HG03575 (cell line): ENCODE measurements at regions not wholly inside any gene's neighbourhood (a gene's known extent, or its start where the extent isn't known, plus 50 kb on each side); places are given as distances from the start of the nearest gene placed in this dataset.
"Not testable (repeated sequence)": the region's sequence is repeated elsewhere in the genome, so short reads cannot be mapped to it uniquely, and the experiment has no call there.

Source experiments
- ATAC-seq: cut with Tn5 transposase; IDR thresholded peaks from one replicate; pipeline ENCODE4 v1.9.1; 2021; ENCODE audit not compliant: unreplicated experiment, insufficient number of reproducible peaks, low FRiP score; ENCODE audit errors: extremely low read depth

DNA sequence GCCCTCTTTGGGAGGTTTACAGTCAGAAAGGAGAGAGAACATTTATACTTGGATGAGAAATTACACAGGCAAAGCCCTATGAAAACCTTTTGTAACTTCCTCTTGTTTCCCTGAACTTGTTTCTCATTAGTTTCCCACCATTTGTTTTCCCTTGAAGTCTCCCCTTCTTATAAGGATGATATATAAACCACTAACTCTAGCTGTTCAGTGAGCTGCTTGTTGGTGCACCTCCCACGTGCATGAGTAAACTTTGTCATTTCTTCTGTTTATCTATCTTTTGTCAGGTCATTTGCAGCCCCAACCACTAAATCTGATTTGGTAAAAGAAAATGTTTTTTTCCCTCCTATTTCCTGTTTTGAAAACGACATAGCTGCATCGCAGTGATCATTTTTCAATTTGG, 919.9 kb downstream of the SLITRK1 start:
- ATAC-seq: no peak

- ATAC-seq: no peak
Observed at GRCh38 chr13:82961757-82962156, 920.5 kb downstream of the SLITRK1 start.

- not testable (repeated sequence) for ATAC-seq
Observed at GRCh38 chr13:82952336-82952735, 929.9 kb downstream of the SLITRK1 start.

DNA sequence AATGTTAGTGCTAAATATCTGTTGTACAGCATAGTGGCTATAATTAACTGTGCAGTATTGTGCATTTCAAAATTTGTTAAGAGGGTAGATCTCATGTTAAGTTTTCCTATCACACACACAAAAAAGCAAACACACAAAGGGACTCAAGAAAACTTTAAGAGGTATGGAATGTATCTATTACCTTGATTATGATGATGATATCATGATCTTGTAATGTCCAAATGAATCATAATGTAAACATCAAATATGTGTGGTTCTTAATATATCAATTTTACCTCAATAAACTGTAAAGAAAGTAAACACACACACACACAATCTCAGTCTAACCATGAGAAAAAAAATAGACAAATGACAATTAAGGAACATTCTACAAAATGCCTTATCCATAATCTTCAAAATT, 934.6 kb downstream of the SLITRK1 start:
- ATAC-seq: no peak

DNA sequence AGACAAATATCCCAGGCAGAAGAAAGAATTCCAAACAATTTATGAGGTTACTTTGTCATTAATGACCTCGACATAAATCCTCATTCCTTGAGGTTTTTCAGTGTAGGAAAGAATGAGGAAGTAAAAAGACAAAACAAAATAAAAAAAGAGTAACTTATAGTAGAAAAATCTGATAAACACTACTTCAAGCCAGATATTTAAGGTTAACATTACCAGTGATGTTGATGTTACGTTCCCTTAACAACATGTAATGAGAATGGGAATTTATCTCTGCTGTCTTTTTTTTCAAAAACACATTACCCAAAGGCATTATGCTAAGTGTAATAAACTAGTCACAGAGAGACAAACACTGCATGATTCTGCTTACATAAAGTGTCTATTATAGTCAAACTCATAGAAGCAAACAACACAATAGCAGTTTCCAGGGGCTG, 935.1 kb downstream of the SLITRK1 start:
- no peak for ATAC-seq

DNA sequence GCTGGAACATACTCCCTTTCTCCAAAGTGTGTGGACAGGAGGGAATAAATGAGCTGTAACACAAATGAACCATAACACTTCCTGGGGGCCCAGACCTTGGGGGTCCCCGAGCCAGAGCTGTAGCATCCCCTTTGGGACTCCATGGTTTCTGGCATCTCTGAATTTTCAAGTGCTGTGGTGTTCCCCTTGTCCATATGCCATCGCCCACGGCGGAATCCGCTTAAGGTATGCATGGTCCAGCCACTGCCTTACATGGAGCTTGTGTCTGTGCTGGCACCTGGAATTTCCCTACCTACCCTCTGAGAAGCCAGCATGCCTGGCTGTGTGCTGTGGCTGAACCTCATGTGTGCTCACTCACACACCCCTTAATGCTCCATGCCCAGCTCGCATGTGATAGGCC, 943.6 kb downstream of the SLITRK1 start:
- no peak for ATAC-seq

- ATAC-seq: no peak
Observed at GRCh38 chr13:82934000-82934399, 948.3 kb downstream of the SLITRK1 start.

DNA sequence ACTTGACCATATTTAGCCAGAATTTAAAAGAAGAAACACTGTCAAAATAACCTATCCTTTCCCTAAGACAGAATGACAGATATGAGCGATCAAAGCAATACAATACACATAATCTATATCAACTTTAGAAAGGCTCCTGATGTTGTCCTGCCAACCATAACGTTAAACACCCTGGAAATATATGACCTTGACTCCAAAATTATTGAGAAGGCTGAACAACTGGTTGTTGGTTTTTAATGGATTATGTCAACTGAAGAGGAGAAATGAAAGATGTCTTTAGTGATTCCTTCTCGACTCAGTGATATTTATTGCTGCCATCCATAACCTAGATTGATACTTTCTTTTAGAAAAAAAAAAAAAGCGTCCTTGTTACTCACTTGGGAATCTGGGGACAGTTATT, 957.2 kb downstream of the SLITRK1 start:
- no peak for ATAC-seq

DNA sequence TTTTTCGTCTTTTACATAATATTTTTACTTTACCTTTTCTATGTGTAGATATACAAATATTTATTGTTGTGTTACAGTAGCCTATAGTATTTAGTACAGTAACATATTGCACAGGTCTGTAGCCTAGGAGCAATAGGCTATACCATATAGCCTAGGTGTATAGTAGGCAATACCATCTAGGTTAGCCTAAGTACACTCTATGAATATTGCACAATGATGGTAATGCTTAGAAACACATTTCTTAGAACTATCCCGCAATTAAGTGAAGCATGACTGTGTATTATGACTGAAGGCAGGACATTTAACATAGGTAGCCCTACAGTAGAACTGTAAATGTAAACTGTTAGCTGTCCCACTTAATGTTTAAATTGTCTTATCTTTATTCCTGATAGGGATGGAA, 964.3 kb downstream of the SLITRK1 start:
- no peak for ATAC-seq

DNA sequence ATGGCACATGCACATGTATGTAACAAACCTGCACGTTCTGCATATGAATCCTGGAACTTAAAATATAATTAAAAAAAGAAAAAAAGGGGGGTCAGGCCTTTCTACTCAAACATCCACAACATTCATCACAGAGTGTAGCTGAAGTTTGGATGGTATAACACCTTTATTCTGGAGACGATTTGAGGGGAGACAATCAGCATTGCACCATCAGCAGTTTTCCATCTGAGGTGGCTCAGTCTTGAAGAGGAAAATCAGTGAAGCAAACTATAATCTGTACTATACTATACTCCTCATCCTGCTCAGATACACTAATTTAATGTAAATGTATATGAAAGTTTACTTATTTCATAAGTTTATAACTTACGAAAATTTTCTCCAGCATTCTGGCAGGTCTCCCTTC, 969.7 kb downstream of the SLITRK1 start:
- no peak for ATAC-seq

DNA sequence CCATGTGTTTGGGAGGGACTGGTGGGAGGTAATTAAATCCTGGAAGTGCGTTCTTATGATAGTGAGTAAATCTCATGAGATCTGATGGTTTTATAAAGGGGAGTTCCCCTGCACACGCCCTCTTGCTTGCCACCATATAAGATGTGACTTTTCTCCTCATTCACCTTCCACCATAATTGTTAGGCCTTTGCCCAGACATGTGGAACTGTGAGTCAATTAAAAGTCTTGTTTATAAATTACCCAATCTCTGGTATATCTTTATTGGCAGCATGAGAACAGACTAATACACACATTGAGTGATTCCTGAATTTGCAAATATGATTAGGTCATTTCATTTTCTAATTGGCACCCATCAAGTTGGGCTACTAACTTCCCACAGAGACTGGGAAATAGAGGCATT, 977.2 kb downstream of the SLITRK1 start:
- ATAC-seq: no peak

DNA sequence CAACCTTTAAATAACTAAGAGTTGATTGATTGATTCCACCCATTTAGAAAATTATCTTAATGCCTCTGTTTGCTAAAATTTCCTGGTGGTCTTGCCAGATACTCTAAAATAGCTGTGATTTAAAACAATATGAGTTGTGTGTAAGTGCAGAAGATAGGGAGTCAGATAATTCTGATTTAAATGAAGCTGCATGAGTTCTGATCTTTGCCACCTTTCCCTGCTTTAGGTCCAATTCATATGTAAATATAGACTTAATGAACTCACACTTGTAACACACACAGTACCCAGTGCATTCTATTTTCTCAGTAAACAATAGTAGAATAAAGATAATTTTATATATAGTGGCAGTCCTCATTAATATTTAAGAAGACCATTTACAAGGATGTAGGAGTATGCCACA, 981.8 kb downstream of the SLITRK1 start:
- ATAC-seq: no peak

DNA sequence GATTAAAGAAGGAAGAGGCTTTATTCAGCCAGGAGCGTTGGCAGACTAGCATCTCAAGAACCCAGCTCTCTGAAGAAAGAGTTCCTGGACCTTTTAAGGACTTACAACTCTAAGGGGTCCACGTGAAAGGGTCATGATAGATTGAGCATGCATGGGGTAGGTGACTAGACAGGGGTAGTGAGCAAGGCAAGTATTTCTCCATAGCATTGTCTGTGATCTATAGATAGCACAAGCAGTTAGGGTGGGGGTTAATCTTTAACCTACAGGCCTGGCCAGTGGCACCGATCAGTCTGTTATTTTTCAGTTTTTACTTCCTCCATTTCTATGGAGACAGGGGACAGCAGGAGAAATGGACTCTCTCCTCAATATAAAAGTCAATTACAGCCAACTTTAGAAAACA, 983.7 kb downstream of the SLITRK1 start:
- no peak for ATAC-seq

- ATAC-seq: no peak
Observed at GRCh38 chr13:82879921-82880320, 1002.4 kb downstream of the SLITRK1 start.

- no peak for ATAC-seq
Observed at GRCh38 chr13:82878536-82878935, 1003.7 kb downstream of the SLITRK1 start.

GRCh38 chr13:82867284-82867683, 1015.0 kb downstream of the SLITRK1 start:
- ATAC-seq: no peak

GRCh38 chr13:82850644-82851043, 1031.6 kb downstream of the SLITRK1 start:
- ATAC-seq: no peak

DNA sequence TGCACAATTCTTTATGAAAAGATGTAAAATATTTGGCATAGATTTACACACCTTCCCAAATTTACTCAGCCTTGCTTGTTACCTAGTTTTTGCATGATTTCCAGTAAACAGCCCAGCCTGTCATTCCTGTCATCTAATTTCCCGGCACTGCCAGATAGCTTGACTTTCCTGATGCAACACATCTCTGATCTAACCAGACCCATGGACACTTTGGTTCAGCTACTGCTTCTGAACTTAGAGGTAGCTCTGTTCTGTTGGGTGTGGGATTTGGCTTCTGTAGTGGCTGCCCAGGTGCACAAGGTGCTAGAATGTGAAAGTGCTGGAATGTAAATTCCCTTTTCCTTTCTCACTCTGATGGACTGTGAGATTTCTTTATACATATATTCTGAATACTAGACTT, 1033.5 kb downstream of the SLITRK1 start:
- ATAC-seq: no peak

- no peak for ATAC-seq
Observed at GRCh38 chr13:82847595-82847994, 1034.7 kb downstream of the SLITRK1 start.

- ATAC-seq: no peak
Observed at GRCh38 chr13:82833923-82834322, 1048.4 kb downstream of the SLITRK1 start.

- ATAC-seq: no peak
Observed at GRCh38 chr13:82829040-82829439, 1053.2 kb downstream of the SLITRK1 start.

DNA sequence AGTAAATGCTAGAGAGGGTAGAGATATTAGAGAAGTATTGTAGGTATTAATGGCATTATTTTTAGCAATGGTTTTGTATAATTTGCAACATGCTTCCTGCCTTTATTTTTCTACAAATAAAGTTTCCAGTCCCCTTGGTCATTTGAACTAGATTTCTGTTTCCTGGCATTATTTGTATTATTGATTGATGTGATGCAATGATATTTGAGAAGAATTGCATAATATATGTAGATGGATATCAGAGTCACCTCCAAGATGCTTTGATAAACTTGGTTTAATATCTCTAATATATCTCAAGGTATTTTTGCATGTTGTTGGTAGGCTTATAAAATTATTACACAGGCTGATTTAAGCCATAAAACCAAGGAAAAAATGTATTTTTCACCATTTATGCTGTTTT, 1054.5 kb downstream of the SLITRK1 start:
- no peak for ATAC-seq
